H1 (cell line): ENCODE measurements at regions not wholly inside any gene's neighbourhood (a gene's known extent, or its start where the extent isn't known, plus 50 kb on each side); places are given as distances from the start of the nearest gene placed in this dataset.

Experiments
- CTCF ChIA-PET: fragments of 300-600 bp; sonication (Branson Sonifier 250); formaldehyde crosslinking; loops from one replicate; lab custom pipeline; 2021; ENCODE audit not compliant: partially characterized antibody; lab: Charles Lee
- POLR2A ChIA-PET: fragments of 300-600 bp; sonication (Branson Sonifier 250); formaldehyde crosslinking; loops from one replicate; lab custom pipeline; 2021; ENCODE audit warnings: inconsistent platforms; ENCODE audit not compliant: partially characterized antibody; lab: Charles Lee
- DNase-seq, 2 experiments: peaks; one replicate each; pipeline versions ENCODE4 v3.0.0 to v3.0.0-alpha.2; 2010 to 2022; ENCODE audit warnings: low spot score in 2 of 2, low read depth in 1 of 2, mixed read lengths in 1 of 2
- FAIRE-seq: peaks from 2 replicates; lab custom pipeline; 2011; peaks lifted over from hg19 to GRCh38; lab: Jason Lieb, UNC
- H2AFZ ChIP-seq: 2 replicates; pipeline ENCODE4 v1.8.1; 2012; ENCODE audit warnings: low read length, inconsistent platforms
- H2AK5ac ChIP-seq: 2 replicates; pipeline ENCODE4 v1.6.1; 2013; ENCODE audit warnings: low read depth, low read length
- H2BK120ac ChIP-seq: replicated peaks from 2 replicates; pipeline ENCODE3; 2013; ENCODE audit warnings: low read depth, low read length, inconsistent platforms
- H2BK12ac ChIP-seq: 2 replicates; pipeline ENCODE4 v1.6.1; 2013; ENCODE audit warnings: low read depth, low read length
- H2BK15ac ChIP-seq: 2 replicates; pipeline ENCODE4 v1.6.1; 2013; ENCODE audit warnings: low read length
- H2BK20ac ChIP-seq: 2 replicates; pipeline ENCODE4 v1.6.1; 2013; ENCODE audit warnings: low read length
- H2BK5ac ChIP-seq: 2 replicates; pipeline ENCODE4 v1.6.1; 2013; ENCODE audit warnings: low read depth, low read length
- H3K14ac ChIP-seq: 2 replicates; pipeline ENCODE4 v1.6.1; 2013; ENCODE audit warnings: inconsistent platforms; ENCODE audit not compliant: insufficient read length
- H3K18ac ChIP-seq: 2 replicates; pipeline ENCODE4 v1.6.1; 2013; ENCODE audit warnings: low read length; ENCODE audit errors: extremely low read depth
- H3K23ac ChIP-seq: 2 replicates; pipeline ENCODE4 v1.6.1; 2013; ENCODE audit warnings: inconsistent platforms; ENCODE audit not compliant: insufficient read length
- H3K23me2 ChIP-seq: 2 replicates; pipeline ENCODE4 v1.6.1; 2013; ENCODE audit warnings: low read depth, low read length
- H3K27ac ChIP-seq: 2 replicates; pipeline ENCODE4 v1.6.1; 2011; ENCODE audit warnings: low read depth, low read length, inconsistent platforms
- H3K27me3 ChIP-seq, 4 experiments: replicated peaks in 1 of 4; 1 replicate in 1 of 4; 2 replicates in 3 of 4; pipeline versions ENCODE4 v1.6.1 to v1.8.1; 2011 to 2013; ENCODE audit warnings: low read length in 3 of 4, mild to moderate bottlenecking in 3 of 4, inconsistent platforms in 2 of 4, mixed read lengths in 2 of 4, moderate library complexity in 1 of 4; ENCODE audit not compliant: control insufficient read depth in 3 of 4, insufficient read depth in 3 of 4; ENCODE audit errors: extremely low read depth in 1 of 4
- H3K36me3 ChIP-seq, 4 experiments: 2 replicates each; pipeline versions ENCODE4 v1.6.1 to v1.8.1; 2011 to 2013; ENCODE audit warnings: mild to moderate bottlenecking in 4 of 4, low read length in 3 of 4, moderate library complexity in 2 of 4, control low read depth in 1 of 4, inconsistent platforms in 1 of 4; ENCODE audit not compliant: insufficient read depth in 4 of 4, control insufficient read depth in 2 of 4
- H3K4ac ChIP-seq: replicated peaks from 2 replicates; pipeline ENCODE3; 2013; ENCODE audit warnings: low read length, low read depth, mixed read lengths, inconsistent platforms; ENCODE audit not compliant: insufficient read length
- H3K4me1 ChIP-seq, 4 experiments: replicated peaks in 1 of 4; 1 replicate in 1 of 4; 2 replicates in 3 of 4; pipeline versions ENCODE4 v1.6.1 to v1.8.1; 2011 to 2013; ENCODE audit warnings: low read length in 3 of 4, inconsistent platforms in 2 of 4, mixed read lengths in 1 of 4; ENCODE audit not compliant: insufficient read depth in 4 of 4, control insufficient read depth in 3 of 4
- H3K4me2 ChIP-seq, 2 experiments: 2 replicates each; pipeline versions ENCODE4 v1.6.1 to v1.8.1; 2011 to 2013; ENCODE audit warnings: low read depth in 2 of 2, low read length in 2 of 2, control low read depth in 1 of 2, inconsistent platforms in 1 of 2, mild to moderate bottlenecking in 1 of 2; ENCODE audit not compliant: insufficient read depth in 1 of 2
- H3K4me3 ChIP-seq, 4 experiments: fragments of 200-600, 300-600 bp in 1 of 4; sonication (generic), shearing (Covaris generic), sonication (Bioruptor Twin) in 1 of 4; 2 replicates each; pipeline versions ENCODE4 v1.5.1 to v1.8.1; 2011 to 2016; ENCODE audit warnings: low read length in 4 of 4, low read depth in 3 of 4, control low read depth in 2 of 4, inconsistent platforms in 2 of 4, mild to moderate bottlenecking in 2 of 4, mixed read lengths in 1 of 4, moderate library complexity in 1 of 4; ENCODE audit not compliant: insufficient read depth in 2 of 4; ENCODE audit errors: extremely low read depth in 1 of 4
- H3K56ac ChIP-seq: replicated peaks from 2 replicates; pipeline ENCODE3; 2013; ENCODE audit warnings: low read depth, mild to moderate bottlenecking, mixed read lengths, low read length, inconsistent platforms; ENCODE audit not compliant: insufficient read length
- H3K79me1 ChIP-seq: 2 replicates; pipeline ENCODE4 v1.6.1; 2013; ENCODE audit warnings: low read depth, low read length, control low read depth
- H3K79me2 ChIP-seq, 2 experiments: 2 replicates each; pipeline versions ENCODE4 v1.6.1 to v1.8.1; 2012 to 2013; ENCODE audit warnings: low read length in 2 of 2, mild to moderate bottlenecking in 2 of 2, inconsistent platforms in 1 of 2; ENCODE audit not compliant: insufficient read depth in 2 of 2, control insufficient read depth in 1 of 2
- H3K9ac ChIP-seq, 4 experiments: replicated peaks in 1 of 4; 1 replicate in 1 of 4; 2 replicates in 3 of 4; pipeline versions ENCODE4 v1.6.1 to v1.8.1; 2011 to 2013; ENCODE audit warnings: low read depth in 3 of 4, low read length in 3 of 4, control low read depth in 2 of 4, mild to moderate bottlenecking in 2 of 4, moderate library complexity in 2 of 4, inconsistent platforms in 1 of 4; ENCODE audit errors: extremely low read depth in 1 of 4
- H3K9me3 ChIP-seq, 2 experiments: 2 replicates each; pipeline versions ENCODE4 v1.6.1 to v1.8.1; 2012 to 2013; ENCODE audit warnings: mild to moderate bottlenecking in 2 of 2, moderate library complexity in 2 of 2, control low read depth in 1 of 2, inconsistent platforms in 1 of 2, low read depth in 1 of 2, low read length in 1 of 2, mixed read lengths in 1 of 2; ENCODE audit not compliant: insufficient read depth in 2 of 2
- H4K20me1 ChIP-seq, 2 experiments: replicated peaks in 1 of 2; 2 replicates each; pipeline versions ENCODE3 to v1.8.1; 2011 to 2013; ENCODE audit warnings: inconsistent platforms in 2 of 2, low read length in 2 of 2, mild to moderate bottlenecking in 1 of 2; ENCODE audit not compliant: insufficient read depth in 2 of 2, control insufficient read depth in 1 of 2
- H4K5ac ChIP-seq: 2 replicates; pipeline ENCODE4 v1.6.1; 2013; ENCODE audit warnings: low read length, low read depth, mixed read lengths, inconsistent platforms; ENCODE audit not compliant: insufficient read length
- H4K8ac ChIP-seq: 2 replicates; pipeline ENCODE4 v1.8.0; 2013; ENCODE audit warnings: mild to moderate bottlenecking, moderate library complexity, low read length, inconsistent platforms; ENCODE audit not compliant: insufficient read depth; ENCODE audit errors: extremely low read depth
- H4K91ac ChIP-seq: replicated peaks from 2 replicates; pipeline ENCODE3; 2013; ENCODE audit warnings: low read length, mixed read lengths, inconsistent platforms; ENCODE audit not compliant: insufficient read length
- BACH1 ChIP-seq: IDR thresholded peaks from 2 replicates; pipeline ENCODE4 v1.6.1; 2012; ENCODE audit warnings: low read length, improper control_type of control experiment
- CBX5 ChIP-seq: fragments of 300-800, 300-1000 bp; sonication (generic); IDR thresholded peaks from 2 replicates; pipeline ENCODE4 v1.7.1; 2016; ENCODE audit warnings: antibody characterized with exemption, low read length, low read depth
- RXRA ChIP-seq: IDR thresholded peaks from 2 replicates; pipeline ENCODE4 v1.6.1; 2011; ENCODE audit warnings: low read depth, mild to moderate bottlenecking, low read length, moderate library complexity; ENCODE audit not compliant: insufficient read depth
- WGBS, 2 experiments: shearing (Covaris generic) in 1 of 2; methylation state at CpG; one replicate each; pipeline versions ENCODE4 v1.1.6 to v1.1.7; 2013 to 2015; ENCODE audit warnings: low lambda C conversion rate in 2 of 2, mixed read lengths in 2 of 2, inconsistent platforms in 1 of 2, low coverage in 1 of 2, missing lambda C conversion rate in 1 of 2; ENCODE audit not compliant: insufficient replicate concordance in 2 of 2, insufficient coverage in 1 of 2, insufficient read length in 1 of 2; ENCODE audit errors: extremely low coverage in 1 of 2, missing lambda C conversion rate in 1 of 2; 5-methylcytosine and 5-hydroxymethylcytosine counted together

DNA sequence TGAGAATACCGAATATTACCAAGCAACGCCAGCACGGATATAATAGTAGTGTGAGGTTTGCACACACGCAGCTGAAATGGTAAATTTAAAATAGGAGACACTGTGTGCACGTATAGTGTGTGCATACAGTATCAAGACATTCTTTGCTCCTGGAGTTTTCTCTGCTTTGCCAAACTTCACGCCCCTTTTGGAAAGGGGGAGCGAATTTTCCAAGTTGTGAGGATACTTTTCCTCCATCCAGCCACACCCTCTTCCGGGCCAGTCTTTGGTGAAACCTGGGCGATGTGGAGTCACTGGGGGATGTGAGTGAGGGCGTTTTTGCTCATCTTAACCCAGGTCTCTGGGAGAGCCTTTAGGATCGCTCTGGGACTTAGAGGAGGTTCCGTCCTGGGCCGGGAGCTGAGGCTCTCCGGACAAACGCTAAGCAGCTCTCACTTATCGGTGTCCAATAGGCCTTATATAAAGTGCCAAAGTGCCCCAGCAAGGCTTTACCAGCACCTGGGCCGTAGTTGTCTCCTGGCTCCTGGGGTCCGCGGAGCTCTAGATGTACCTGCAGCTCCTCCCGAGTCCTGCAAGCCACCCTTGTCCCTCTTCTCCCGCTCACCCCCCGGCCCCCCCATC is 160.0 kb upstream of the MKI67 start:
- Histone ChIP-seq H3K9me3 (peaks cover 10% of the 10 kb centered on the region in 2 experiments), H2BK20ac (no peak overlapping the region), H3K36me3 (no peaks in the 10 kb centered on the region), H3K4me3 (peak overlapping the region; percentile 14 to 62 (median 28); a peak in 5 of 8 replicates), H3K4me1 (peaks cover 0 to 6% (median 0%) of the 10 kb centered on the region in 4 experiments; a peak in 2 of 7 replicates), H2BK120ac (no peak overlapping the region), H4K91ac (no peak overlapping the region), H2BK15ac (no peak overlapping the region), H2BK12ac (no peak overlapping the region), H3K79me2 (no peaks in the 10 kb centered on the region), H3K9ac (no peak overlapping the region), H2AK5ac (no peak overlapping the region), H3K79me1 (no peaks in the 10 kb centered on the region; the same call in 1 of the 2 replicates), H3K23ac (no peak overlapping the region), H4K20me1 (peaks cover 0 to 1% of the 10 kb centered on the region in 2 experiments), H2AFZ (no peak overlapping the region), H2BK5ac (no peak overlapping the region), H4K8ac (peak overlapping the region; percentile 79), H3K14ac (no peak overlapping the region), H3K27me3 (peaks cover 13 to 35% (median 31%) of the 10 kb centered on the region in 4 experiments), H3K56ac (no peak overlapping the region), H3K23me2 (no peaks in the 10 kb centered on the region; the same call in 1 of the 2 replicates), H3K27ac (no peak overlapping the region), H3K4ac (no peak overlapping the region), H3K18ac (no peak overlapping the region), H4K5ac (no peak overlapping the region), H3K4me2 (peak overlapping the region; percentile 11 to 74)
- 48% methylated on average over 21 of the region's 22 CpGs; no CpG with 5 or more reads in 1 of the 2 experiments for WGBS, 2 experiments
- ChIA-PET CTCF (interaction anchor here (0.6 to 4.8 kb wide), 3 partner anchors 18 to 1683 kb away, joined by 3 to 18 read pairs (median 3); no protein-coding TSS in a partner anchor), POLR2A (no interaction called here)
- DNase-seq (no peak), FAIRE-seq (no peak)
- TF ChIP-seq RXRA (no peak), CBX5 (no peak), BACH1 (no peak)
